NCI-H1092 (cell line): ENCODE measurements at regions not wholly inside any gene's neighbourhood (a gene's known extent, or its start where the extent isn't known, plus 50 kb on each side); places are given as distances from the start of the nearest gene placed in this dataset.
"Not testable (repeated sequence)": the region's sequence is repeated elsewhere in the genome, so short reads cannot be mapped to it uniquely, and the experiment has no call there.

Source experiments
- DNase-seq: peaks from one replicate; lab custom pipeline; 2025; lab: John Stamatoyannopoulos, UW

- no peak for DNase-seq
Measured at GRCh38 chr7:16933296-16934279, 51.8 kb upstream of the AGR3 start.

- DNase-seq: no peak
Measured at GRCh38 chr7:16934722-16935340, 53.0 kb upstream of the AGR3 start.

GRCh38 chr7:16935341-16935735, 53.6 kb upstream of the AGR3 start:
- no peak for DNase-seq

- no peak for DNase-seq
Measured at GRCh38 chr7:16936626-16937422, 55.0 kb upstream of the AGR3 start.

- DNase-seq: no peak
Measured at GRCh38 chr7:16939161-16939560, 57.4 kb upstream of the AGR3 start.

- no peak for DNase-seq
Measured at GRCh38 chr7:16940776-16941175, 59.0 kb upstream of the AGR3 start.

- no peak for DNase-seq
Measured at GRCh38 chr7:16942929-16943509, 61.2 kb upstream of the AGR3 start.

GRCh38 chr7:16944936-16945335, 63.2 kb upstream of the AGR3 start:
- DNase-seq: no peak

- no peak for DNase-seq
Measured at GRCh38 chr7:16945372-16945771, 63.6 kb upstream of the AGR3 start.

GRCh38 chr7:16948110-16948509, 66.3 kb upstream of the AGR3 start:
- not testable (repeated sequence) for DNase-seq

GRCh38 chr7:16951483-16952080, 69.8 kb upstream of the AGR3 start:
- no peak for DNase-seq

- no peak for DNase-seq
Measured at GRCh38 chr7:16954321-16954720, 72.5 kb upstream of the AGR3 start.

GRCh38 chr7:16958724-16959123, 76.9 kb upstream of the AGR3 start:
- no peak for DNase-seq

- no peak for DNase-seq
Measured at GRCh38 chr7:16960337-16960965, 78.7 kb upstream of the AGR3 start.

GRCh38 chr7:16961641-16962040, 79.9 kb upstream of the AGR3 start:
- no peak for DNase-seq

GRCh38 chr7:16963044-16963443, 81.3 kb upstream of the AGR3 start:
- no peak for DNase-seq

GRCh38 chr7:16965697-16966096, 83.9 kb upstream of the AGR3 start:
- DNase-seq: not testable (repeated sequence)

GRCh38 chr7:16967300-16967811, 85.6 kb upstream of the AGR3 start:
- DNase-seq: no peak

GRCh38 chr7:16970732-16971482, 89.1 kb upstream of the AGR3 start:
- DNase-seq: no peak

GRCh38 chr7:16975712-16976111, 93.9 kb upstream of the AGR3 start:
- DNase-seq: no peak
